ENCODE measurements at regions not wholly inside any gene's neighbourhood (a gene's known extent, or its start where the extent isn't known, plus 50 kb on each side); places are given as distances from the start of the nearest gene placed in this dataset.

DNA sequence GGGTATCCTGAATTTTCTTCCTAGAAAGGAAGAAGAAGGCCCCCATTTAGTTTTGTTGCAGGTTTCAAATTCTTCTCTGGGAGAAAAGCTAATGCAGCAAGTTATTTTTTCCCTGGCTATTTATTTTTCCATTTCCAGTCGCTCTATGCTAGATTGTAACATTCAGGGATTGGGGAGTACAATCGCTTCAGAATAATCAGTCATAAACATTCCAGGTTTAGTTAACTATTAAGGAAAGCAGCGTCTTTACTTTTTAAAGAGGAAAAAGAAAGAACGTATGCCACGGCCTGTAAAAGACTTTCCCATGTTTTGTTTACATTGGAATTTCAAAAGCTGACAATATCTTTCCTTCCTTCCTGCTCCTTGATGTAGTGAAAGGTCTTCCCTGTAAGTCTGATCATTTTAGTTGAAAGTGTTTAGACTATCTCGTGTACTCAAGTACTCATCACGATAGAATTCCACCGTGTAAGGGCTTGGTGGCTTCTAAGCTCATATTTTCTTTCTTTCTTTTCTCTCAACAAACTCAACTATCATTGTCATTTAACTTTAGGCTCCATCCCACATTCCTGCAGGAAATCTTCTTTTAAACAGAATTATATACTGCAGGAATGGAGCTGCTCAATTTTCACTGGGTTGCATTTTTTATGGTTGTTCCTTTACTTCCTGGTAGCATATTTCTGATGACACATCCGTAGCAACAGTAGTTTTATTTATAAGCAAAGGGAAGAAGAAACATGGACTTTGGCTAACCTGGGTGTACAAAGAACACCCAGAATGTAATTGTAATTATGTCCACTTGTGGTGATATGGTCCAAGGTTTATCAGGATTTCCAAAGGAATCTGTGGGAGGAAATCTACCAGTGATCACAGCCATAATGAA, 213.1 kb upstream of the FAT1 start:
- no peak for TF ChIP-seq EP300 (IDR thresholded peaks at IDR 0.05)
- no peak for TF ChIP-seq POLR2A (IDR thresholded peaks at IDR 0.05)
- TF ChIP-seq CTCF (IDR thresholded peaks at IDR 0.05) = peak in 1 of 2 donors; percentile 9
